SIG-M5 treated with dmso at 0.1 percent for 504 hours (cell line): ENCODE measurements at regions not wholly inside any gene's neighbourhood (a gene's known extent, or its start where the extent isn't known, plus 50 kb on each side); places are given as distances from the start of the nearest gene placed in this dataset.
"Not testable (repeated sequence)": the region's sequence is repeated elsewhere in the genome, so short reads cannot be mapped to it uniquely, and the experiment has no call there.

Source experiments
- DNase-seq: peaks from one replicate; lab custom pipeline; 2025; ENCODE audit not compliant: unreplicated experiment; lab: John Stamatoyannopoulos, UW

DNA sequence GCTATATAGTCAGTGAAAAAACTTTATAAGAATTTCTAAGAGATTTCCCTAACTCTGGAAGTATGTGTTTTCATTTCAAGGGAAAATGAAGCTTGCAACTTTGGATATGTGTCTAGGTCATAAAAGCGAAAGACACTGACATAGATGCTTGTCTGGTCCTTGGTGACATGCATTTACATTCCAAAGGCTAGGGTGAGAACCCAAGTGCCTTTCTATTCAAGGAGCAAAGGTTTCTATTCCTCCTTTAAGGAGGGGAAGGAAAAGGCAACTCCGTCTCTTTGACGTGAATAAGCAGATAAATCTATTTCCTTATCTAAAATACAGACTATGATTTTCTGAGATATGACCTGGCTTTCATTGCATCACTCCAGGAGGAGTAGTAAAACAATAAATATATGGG lies 261.1 kb downstream of the CDH7 start:
- no peak for DNase-seq

GRCh38 chr18:66005831-66006588 lies 255.2 kb downstream of the CDH7 start:
- no peak for DNase-seq

DNA sequence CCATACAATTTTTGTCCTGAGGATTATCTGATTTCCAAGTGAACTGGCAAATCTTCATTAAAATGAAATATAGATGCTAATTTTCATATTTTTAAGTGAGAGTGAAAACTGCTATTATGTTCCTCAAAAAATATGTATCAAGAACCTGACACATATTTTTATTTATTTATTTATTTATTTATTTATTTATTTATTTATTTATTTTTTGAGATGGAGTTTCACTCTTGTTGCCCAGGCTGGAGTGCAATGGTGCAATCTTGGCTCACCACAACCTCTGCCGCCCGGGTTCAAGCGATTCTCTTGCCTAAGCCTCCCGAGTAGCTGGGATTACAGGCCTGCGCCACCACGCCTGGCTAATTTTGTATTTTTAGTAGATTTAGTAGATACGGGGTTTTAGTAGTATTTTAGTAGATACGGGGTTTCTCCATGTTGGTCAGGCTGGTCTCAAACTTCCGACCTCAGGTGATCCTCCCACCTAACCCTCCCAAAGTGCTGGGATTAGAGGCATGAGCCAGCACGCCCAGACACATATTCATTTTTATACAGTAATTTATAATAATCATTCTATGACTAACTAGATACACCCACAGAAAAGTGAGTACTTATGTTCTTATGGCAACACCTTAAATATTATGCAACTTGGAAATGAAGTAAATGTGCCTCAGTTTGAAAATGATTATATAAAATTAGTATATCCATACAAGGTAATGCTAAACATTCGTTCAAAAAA lies 248.3 kb downstream of the CDH7 start:
- not testable (repeated sequence) for DNase-seq

GRCh38 chr18:65995206-65995605 lies 244.4 kb downstream of the CDH7 start:
- DNase-seq: no peak

- peak; percentile 75 for DNase-seq
Measured at GRCh38 chr18:65994302-65994701, 243.5 kb downstream of the CDH7 start.

DNA sequence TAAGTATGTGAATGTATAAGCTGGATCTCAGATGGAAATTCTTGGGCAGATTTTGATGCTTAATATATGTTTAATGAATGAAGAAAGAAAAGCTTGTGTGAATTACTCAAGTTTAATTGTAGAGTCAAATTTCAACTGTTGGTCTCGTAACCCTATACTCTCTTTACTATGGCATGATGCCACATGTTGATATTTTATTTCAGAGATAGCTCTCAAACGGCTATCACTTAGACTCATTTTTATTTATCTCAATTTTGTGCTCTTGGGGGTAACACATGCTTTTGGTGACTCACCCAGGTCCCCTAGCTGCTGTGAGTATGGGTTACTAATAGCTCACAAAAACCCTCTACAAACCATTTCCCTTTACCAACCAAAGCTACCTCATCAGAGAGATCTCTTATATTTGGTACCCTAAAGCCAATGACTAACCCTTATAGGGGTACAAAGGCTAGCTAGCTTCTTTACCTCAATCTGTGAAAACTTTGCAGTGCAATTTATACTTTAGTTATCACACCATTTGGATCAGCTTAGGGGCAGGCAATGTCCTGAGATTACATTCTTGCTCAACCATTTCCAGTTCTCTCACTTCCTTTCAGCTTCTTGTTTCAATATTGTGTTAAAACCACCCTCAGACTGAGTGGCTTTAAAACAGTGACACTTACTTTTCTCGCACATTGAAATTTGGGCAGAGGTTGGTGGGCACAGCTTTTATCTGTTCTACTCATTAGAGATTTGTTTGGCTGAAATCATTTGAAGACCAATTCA lies 240.3 kb downstream of the CDH7 start:
- peak; percentile 65 for DNase-seq

DNA sequence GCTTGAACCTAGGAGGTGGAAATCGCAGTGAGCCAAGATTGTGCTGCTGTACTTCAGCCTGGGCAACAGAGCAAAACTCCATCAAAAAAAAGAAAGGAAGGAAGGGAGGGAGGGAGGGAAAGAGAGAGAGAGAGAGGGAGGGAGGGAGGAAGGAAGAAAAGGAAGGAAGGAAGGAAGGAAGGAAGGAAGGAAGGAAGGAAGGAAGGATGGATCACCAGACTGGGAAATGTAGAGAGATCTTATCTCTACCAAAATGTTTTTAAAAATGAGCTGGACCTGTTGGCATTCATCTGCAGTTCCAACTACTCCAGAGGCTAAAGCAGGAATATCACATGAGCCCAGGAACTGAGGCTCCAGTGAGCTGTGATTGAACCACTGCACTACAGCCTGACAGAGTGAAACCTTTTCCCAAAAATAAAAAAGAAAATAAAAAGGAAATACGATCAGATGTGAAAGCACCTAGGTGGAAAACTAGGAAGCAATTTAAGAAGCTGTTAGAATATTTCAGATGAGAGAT lies 239.4 kb downstream of the CDH7 start:
- no peak for DNase-seq

DNA sequence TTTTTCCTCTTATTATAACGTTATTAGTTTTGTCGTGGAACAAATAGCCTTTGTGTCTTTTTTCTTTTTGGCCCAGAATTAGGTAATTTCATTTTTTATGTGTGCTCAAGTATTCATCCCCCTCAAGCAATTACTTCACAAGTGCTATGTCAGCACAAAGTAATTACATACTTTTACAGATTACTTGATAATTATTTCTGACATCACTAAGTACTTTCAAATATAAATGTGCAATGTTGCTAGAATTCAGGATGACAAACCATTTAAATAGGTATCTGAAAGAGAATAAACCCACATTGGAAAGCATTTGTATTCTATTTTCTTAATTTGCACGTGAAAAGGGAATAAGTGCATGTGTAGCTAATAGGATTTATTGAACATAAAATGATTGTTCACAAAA lies 238.2 kb downstream of the CDH7 start:
- no peak for DNase-seq

- no peak for DNase-seq
Measured at GRCh38 chr18:65988386-65988785, 237.6 kb downstream of the CDH7 start.

- DNase-seq: peak; percentile 5
Measured at GRCh38 chr18:65983750-65984149, 232.9 kb downstream of the CDH7 start.

- no peak for DNase-seq
Measured at GRCh38 chr18:65975536-65975935, 224.7 kb downstream of the CDH7 start.

GRCh38 chr18:65974758-65975157 lies 223.9 kb downstream of the CDH7 start:
- DNase-seq: no peak

GRCh38 chr18:65968239-65969004 lies 217.6 kb downstream of the CDH7 start:
- DNase-seq: peak; percentile 12

DNA sequence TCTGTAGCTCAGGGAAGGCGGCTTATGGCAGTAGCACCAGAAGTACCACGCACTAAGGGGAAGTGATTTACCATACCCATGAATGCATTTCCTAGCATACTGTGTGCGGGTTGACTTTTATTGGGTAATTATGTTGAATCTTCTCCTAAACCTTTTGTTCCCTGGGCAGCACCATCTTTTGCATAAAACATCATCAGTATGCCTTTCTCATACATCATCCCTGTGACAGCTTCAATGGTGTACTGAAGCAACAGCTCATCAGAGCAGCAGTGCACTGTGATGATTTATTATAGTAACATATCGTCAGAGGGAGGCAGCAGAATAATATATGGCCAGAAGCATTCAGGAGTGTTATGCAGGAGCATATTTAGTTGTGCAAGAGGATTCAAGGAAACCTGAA lies 204.9 kb downstream of the CDH7 start:
- no peak for DNase-seq

- no peak for DNase-seq
Measured at GRCh38 chr18:65954372-65954771, 203.6 kb downstream of the CDH7 start.

- no peak for DNase-seq
Measured at GRCh38 chr18:65946777-65947176, 196.0 kb downstream of the CDH7 start.

- no peak for DNase-seq
Measured at GRCh38 chr18:65943268-65943667, 192.5 kb downstream of the CDH7 start.

- no peak for DNase-seq
Measured at GRCh38 chr18:65942854-65943253, 192.0 kb downstream of the CDH7 start.

DNA sequence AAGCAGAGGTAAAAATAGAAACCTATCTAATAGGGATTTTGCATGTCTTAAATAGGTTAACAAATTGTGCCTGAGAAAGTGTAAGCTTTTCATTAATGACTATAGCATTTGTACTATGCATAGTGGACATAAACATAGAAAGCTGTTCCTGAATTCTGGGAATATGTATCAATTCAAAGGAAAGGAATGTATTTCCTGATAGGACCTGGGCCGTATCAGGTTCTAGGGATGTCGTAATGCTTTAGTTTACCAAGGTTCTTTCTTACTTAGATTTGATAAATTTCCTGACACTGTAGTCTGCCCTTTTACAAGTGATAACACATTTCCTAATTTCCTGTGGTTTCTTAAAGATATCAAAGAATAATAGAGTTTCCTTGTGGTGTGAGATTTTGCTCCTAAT lies 191.3 kb downstream of the CDH7 start:
- DNase-seq: no peak

- no peak for DNase-seq
Measured at GRCh38 chr18:65941482-65941881, 190.7 kb downstream of the CDH7 start.
